ENCODE measurements at regions not wholly inside any gene's neighbourhood (a gene's known extent, or its start where the extent isn't known, plus 50 kb on each side); places are given as distances from the start of the nearest gene placed in this dataset.

DNA sequence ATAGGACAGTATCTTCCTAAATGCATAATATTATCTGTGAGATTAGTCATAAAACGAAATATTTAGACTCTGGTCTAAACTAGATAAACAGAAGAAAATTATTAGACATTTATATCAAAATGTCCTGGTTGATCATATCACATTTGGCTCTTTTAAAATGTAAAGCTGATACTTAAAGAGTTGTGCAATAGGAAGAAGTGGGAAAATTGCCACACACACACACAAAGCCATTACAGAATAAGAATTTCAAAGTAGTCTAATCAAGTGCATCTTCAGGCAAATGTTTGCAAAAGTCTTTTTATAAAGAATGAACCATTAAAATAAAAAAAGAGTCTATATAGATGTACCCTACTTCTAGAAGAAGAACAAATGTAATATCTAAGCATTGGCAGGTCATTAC lies 301.7 kb downstream of the KIF2B start:
- no peak overlapping the region for H3K27ac ChIP-seq (ENCODE audit: low read depth, low read length, poor library complexity, severe bottlenecking)
- no peaks in the 10 kb centered on the region for H3K9me3 ChIP-seq (ENCODE audit: low read length)
- H3F3A ChIP-seq (ENCODE audit: insufficient read depth, low read length), result no peaks in the 10 kb centered on the region
- TF ChIP-seq, protein P1, sequence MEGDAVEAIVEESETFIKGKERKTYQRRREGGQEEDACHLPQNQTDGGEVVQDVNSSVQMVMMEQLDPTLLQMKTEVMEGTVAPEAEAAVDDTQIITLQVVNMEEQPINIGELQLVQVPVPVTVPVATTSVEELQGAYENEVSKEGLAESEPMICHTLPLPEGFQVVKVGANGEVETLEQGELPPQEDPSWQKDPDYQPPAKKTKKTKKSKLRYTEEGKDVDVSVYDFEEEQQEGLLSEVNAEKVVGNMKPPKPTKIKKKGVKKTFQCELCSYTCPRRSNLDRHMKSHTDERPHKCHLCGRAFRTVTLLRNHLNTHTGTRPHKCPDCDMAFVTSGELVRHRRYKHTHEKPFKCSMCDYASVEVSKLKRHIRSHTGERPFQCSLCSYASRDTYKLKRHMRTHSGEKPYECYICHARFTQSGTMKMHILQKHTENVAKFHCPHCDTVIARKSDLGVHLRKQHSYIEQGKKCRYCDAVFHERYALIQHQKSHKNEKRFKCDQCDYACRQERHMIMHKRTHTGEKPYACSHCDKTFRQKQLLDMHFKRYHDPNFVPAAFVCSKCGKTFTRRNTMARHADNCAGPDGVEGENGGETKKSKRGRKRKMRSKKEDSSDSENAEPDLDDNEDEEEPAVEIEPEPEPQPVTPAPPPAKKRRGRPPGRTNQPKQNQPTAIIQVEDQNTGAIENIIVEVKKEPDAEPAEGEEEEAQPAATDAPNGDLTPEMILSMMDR (IDR thresholded peaks at IDR 0.05; ENCODE audit: low read length), result no peak
- TF ChIP-seq EZH2 (IDR thresholded peaks at IDR 0.05; ENCODE audit: borderline replicate concordance, low read length), result no peak
- H3K79me2 ChIP-seq (ENCODE audit: insufficient read depth, low read length), result no peaks in the 10 kb centered on the region
- H3K4me3 ChIP-seq (ENCODE audit: low read depth, low read length, poor library complexity, severe bottlenecking), result no peak overlapping the region
- no peak overlapping the region for H2AFZ ChIP-seq (ENCODE audit: low read length)
- H3K4me1 ChIP-seq (ENCODE audit: insufficient read depth, low read length, severe bottlenecking), result no peaks in the 10 kb centered on the region
- no peak overlapping the region for H3K4me2 ChIP-seq (ENCODE audit: low read length)
- no peaks in the 10 kb centered on the region for H3K36me3 ChIP-seq (ENCODE audit: insufficient read depth, low read length)
- H3K9me2 ChIP-seq (ENCODE audit: low read depth, low read length), result no peaks in the 10 kb centered on the region
- no peaks in the 10 kb centered on the region for H3K27me3 ChIP-seq (ENCODE audit: insufficient read depth, low read length)
- no peaks in the 10 kb centered on the region for H4K20me1 ChIP-seq (ENCODE audit: insufficient read depth, low read length)
- H3K9ac ChIP-seq (ENCODE audit: low read length), result no peak overlapping the region

DNA sequence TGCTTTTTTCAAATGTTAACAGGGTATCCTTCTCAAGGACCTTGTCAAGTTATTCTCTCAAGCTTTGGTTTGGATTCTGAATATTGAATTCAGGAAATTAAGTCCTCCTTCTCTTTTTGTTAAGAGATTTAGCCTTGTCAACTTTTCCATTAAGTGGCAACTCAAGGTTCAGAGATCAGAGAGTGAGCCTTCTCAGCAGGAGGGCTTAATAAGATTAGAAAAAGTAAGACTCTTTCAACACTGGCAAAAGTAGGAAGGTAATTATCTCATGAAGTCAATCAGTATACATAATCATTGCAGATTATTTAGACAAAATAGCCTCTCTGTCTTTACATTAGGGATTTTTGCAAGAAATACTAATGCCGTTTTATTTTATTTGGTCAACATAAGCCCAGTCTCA lies 330.7 kb downstream of the KIF2B start:
- Histone ChIP-seq H3K9me2 (ENCODE audit: low read depth, low read length) (no peaks in the 10 kb centered on the region), H3F3A (ENCODE audit: insufficient read depth, low read length) (no peaks in the 10 kb centered on the region), H3K4me2 (ENCODE audit: low read length) (no peak overlapping the region)

DNA sequence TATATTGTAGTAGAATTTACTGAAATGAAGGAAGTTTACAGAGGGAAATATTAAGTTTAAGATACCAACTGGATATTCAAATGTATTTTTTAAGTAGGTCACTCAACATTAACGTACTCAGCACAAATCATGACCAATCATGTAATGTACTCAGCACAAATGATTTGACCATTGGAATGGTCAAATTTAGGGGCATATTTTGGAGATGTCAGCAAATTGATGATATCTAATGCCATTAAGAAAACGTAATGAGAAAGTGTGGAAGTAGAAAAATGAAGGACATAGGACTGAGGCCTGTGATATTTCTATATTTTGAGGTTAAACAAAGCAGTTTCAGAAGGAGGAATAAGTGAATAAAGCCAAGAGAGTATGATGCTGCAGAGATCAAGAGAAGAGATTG lies 334.8 kb downstream of the KIF2B start:
- Histone ChIP-seq H2AFZ (ENCODE audit: low read length) (no peak overlapping the region), H3K9ac (ENCODE audit: low read length) (no peak overlapping the region), H3K4me2 (ENCODE audit: low read length) (no peak overlapping the region), H3K4me3 (ENCODE audit: low read depth, low read length, poor library complexity, severe bottlenecking) (no peak overlapping the region), H3K79me2 (ENCODE audit: insufficient read depth, low read length) (no peaks in the 10 kb centered on the region), H3K4me1 (ENCODE audit: insufficient read depth, low read length, severe bottlenecking) (no peaks in the 10 kb centered on the region), H3K36me3 (ENCODE audit: insufficient read depth, low read length) (no peaks in the 10 kb centered on the region), H4K20me1 (ENCODE audit: insufficient read depth, low read length) (no peaks in the 10 kb centered on the region), H3K27me3 (ENCODE audit: insufficient read depth, low read length) (no peaks in the 10 kb centered on the region), H3K9me3 (ENCODE audit: low read length) (no peaks in the 10 kb centered on the region), H3F3A (ENCODE audit: insufficient read depth, low read length) (no peaks in the 10 kb centered on the region), H3K27ac (ENCODE audit: low read depth, low read length, poor library complexity, severe bottlenecking) (no peak overlapping the region), H3K9me2 (ENCODE audit: low read depth, low read length) (no peaks in the 10 kb centered on the region)
- no peak for TF ChIP-seq EZH2 (IDR thresholded peaks at IDR 0.05; ENCODE audit: borderline replicate concordance, low read length)
- TF ChIP-seq, protein P1 (IDR thresholded peaks at IDR 0.05; ENCODE audit: low read length), result no peak

More for the DNA sequence above, 330.7 kb downstream of the KIF2B start:
- no peaks in the 10 kb centered on the region for H3K27me3 ChIP-seq (ENCODE audit: insufficient read depth, low read length)
- H2AFZ ChIP-seq (ENCODE audit: low read length), result no peak overlapping the region
- H3K79me2 ChIP-seq (ENCODE audit: insufficient read depth, low read length), result no peaks in the 10 kb centered on the region
- H3K4me3 ChIP-seq (ENCODE audit: low read depth, low read length, poor library complexity, severe bottlenecking), result no peak overlapping the region
- H3K4me1 ChIP-seq (ENCODE audit: insufficient read depth, low read length, severe bottlenecking), result no peaks in the 10 kb centered on the region
- no peak overlapping the region for H3K27ac ChIP-seq (ENCODE audit: low read depth, low read length, poor library complexity, severe bottlenecking)
- no peak overlapping the region for H3K9ac ChIP-seq (ENCODE audit: low read length)
- no peaks in the 10 kb centered on the region for H4K20me1 ChIP-seq (ENCODE audit: insufficient read depth, low read length)
- no peak for TF ChIP-seq EZH2 (IDR thresholded peaks at IDR 0.05; ENCODE audit: borderline replicate concordance, low read length)
- TF ChIP-seq, protein P1 (IDR thresholded peaks at IDR 0.05; ENCODE audit: low read length), result no peak
- no peaks in the 10 kb centered on the region for H3K9me3 ChIP-seq (ENCODE audit: low read length)
- H3K36me3 ChIP-seq (ENCODE audit: insufficient read depth, low read length), result no peaks in the 10 kb centered on the region

Measured in OCI-LY1 (cell line).